HepG2 (cell line): ENCODE measurements at regions not wholly inside any gene's neighbourhood (a gene's known extent, or its start where the extent isn't known, plus 50 kb on each side); places are given as distances from the start of the nearest gene placed in this dataset.

Experiments used
- ATAC-seq: fragments of 200-7000 bp; cut with Tn5 transposase; 3 replicates; pipeline ENCODE4 v1.9.1; 2020; ENCODE audit warnings: mild to moderate bottlenecking, moderate library complexity
- BruUV-seq: library from RNA; stranded (reverse); fragments of 400-500 nt; replicated peaks from 2 replicates; lab custom pipeline; 2021; lab: Mats Ljungman, UMichigan
- CTCF ChIA-PET: fragments of 300-600 bp; formaldehyde crosslinking; extraction: SDS; loops from one replicate; lab custom pipeline; 2021; ENCODE audit warnings: low total read pairs, inconsistent platforms, low intra/inter-chr PET ratio; lab: Yijun Ruan, JAX
- POLR2A ChIA-PET: fragments of 350-600 bp; sonication (Branson Sonifier 250); formaldehyde crosslinking; loops from one replicate; lab custom pipeline; 2020; ENCODE audit warnings: antibody characterized with exemption, inconsistent platforms; lab: Yijun Ruan, JAX
- DNase-seq: peaks from one replicate; pipeline ENCODE4 v3.0.0-alpha.2; 2015; ENCODE audit warnings: low spot score
- FAIRE-seq: peaks from 3 replicates; lab custom pipeline; 2011; peaks lifted over from hg19 to GRCh38; lab: Jason Lieb, UNC
- H2AFZ ChIP-seq: one replicate; pipeline ENCODE4 v1.6.1; 2011; ENCODE audit warnings: low read length, inconsistent platforms
- H3K27ac ChIP-seq: fragments of 300-600 bp; 3 replicates; pipeline ENCODE4 v1.8.0; 2011; ENCODE audit warnings: mixed run types, mild to moderate bottlenecking, mixed read lengths, low read length, inconsistent platforms; ENCODE audit not compliant: insufficient read depth; ENCODE audit errors: extremely low read length
- H3K27me3 ChIP-seq, 2 experiments: fragments of 200-600 bp in 1 of 2; 2 replicates in 1 of 2; 3 replicates in 1 of 2; pipeline versions ENCODE4 v1.6.0 to v1.8.0; 2011; ENCODE audit warnings: low read length in 2 of 2, mild to moderate bottlenecking in 2 of 2, moderate library complexity in 2 of 2, inconsistent platforms in 1 of 2; ENCODE audit not compliant: insufficient read depth in 2 of 2, control insufficient read depth in 1 of 2
- H3K36me3 ChIP-seq, 2 experiments: fragments of 200-600 bp in 1 of 2; replicated peaks in 1 of 2; 2 replicates in 1 of 2; 3 replicates in 1 of 2; pipeline versions ENCODE4 v1.5.1 to v1.8.0; 2011; ENCODE audit warnings: low read length in 2 of 2, inconsistent platforms in 1 of 2; ENCODE audit not compliant: insufficient read depth in 2 of 2, control insufficient read depth in 1 of 2
- H3K4me1 ChIP-seq: 2 replicates; pipeline ENCODE4 v1.5.1; 2012; ENCODE audit warnings: low read length, inconsistent platforms; ENCODE audit not compliant: insufficient read depth
- H3K4me2 ChIP-seq: 2 replicates; pipeline ENCODE4 v1.6.0; 2011; ENCODE audit warnings: low read depth, low read length, inconsistent platforms
- H3K4me3 ChIP-seq, 3 experiments: fragments of 200-600 bp in 1 of 3; sonication (generic), shearing (Covaris generic) in 1 of 3; replicated peaks in 1 of 3; 2 replicates each; pipeline ENCODE4 v1.5.1; 2011 to 2016; ENCODE audit warnings: low read length in 3 of 3, inconsistent platforms in 2 of 3, low read depth in 2 of 3, mild to moderate bottlenecking in 2 of 3, control low read depth in 1 of 3, mixed read lengths in 1 of 3; ENCODE audit not compliant: insufficient read depth in 1 of 3
- H3K79me2 ChIP-seq: one replicate; pipeline ENCODE4 v1.6.1; 2011; ENCODE audit warnings: low read length, inconsistent platforms; ENCODE audit not compliant: insufficient read depth
- H3K9ac ChIP-seq: 2 replicates; pipeline ENCODE4 v1.6.0; 2011; ENCODE audit warnings: mild to moderate bottlenecking, low read depth, low read length, inconsistent platforms; ENCODE audit not compliant: insufficient read depth
- H3K9me3 ChIP-seq: 2 replicates; pipeline ENCODE4 v1.5.1; 2012; ENCODE audit warnings: mild to moderate bottlenecking, low read length
- H4K20me1 ChIP-seq: 2 replicates; pipeline ENCODE4 v1.6.0; 2011; ENCODE audit warnings: inconsistent platforms, mild to moderate bottlenecking, low read length, moderate library complexity; ENCODE audit not compliant: insufficient read depth
- KDM6A ChIP-seq: IDR thresholded peaks from 2 replicates; pipeline ENCODE4 v1.6.1; 2016; ENCODE audit warnings: low read depth
- POLR2AphosphoS5 ChIP-seq: IDR thresholded peaks from 2 replicates; pipeline ENCODE4 v1.6.1; 2012; ENCODE audit warnings: low read depth, low read length
- SCMH1 ChIP-seq: sonication (generic); formaldehyde crosslinking; IDR thresholded peaks from 2 replicates; pipeline ENCODE4 v1.9.0; 2021; ENCODE audit warnings: missing genetic modification reagents, mild to moderate bottlenecking, borderline replicate concordance
- SP2 ChIP-seq: sonication (generic); formaldehyde crosslinking; IDR thresholded peaks from 2 replicates; pipeline ENCODE4 v1.5.1; 2020; ENCODE audit warnings: mild to moderate bottlenecking, missing genetic modification reagents
- TOE1 ChIP-seq: sonication (generic); formaldehyde crosslinking; IDR thresholded peaks from 2 replicates; pipeline ENCODE4 v1.4.0; 2020; ENCODE audit warnings: mild to moderate bottlenecking, missing genetic modification reagents
- ZNF383 ChIP-seq: sonication (generic); formaldehyde crosslinking; IDR thresholded peaks from 2 replicates; pipeline ENCODE4 v1.4.0; 2020; ENCODE audit warnings: missing genetic modification reagents, mild to moderate bottlenecking, borderline replicate concordance
- ZNF547 ChIP-seq: sonication (generic); formaldehyde crosslinking; IDR thresholded peaks from 2 replicates; pipeline ENCODE4 v1.5.1; 2020; ENCODE audit warnings: mild to moderate bottlenecking, missing genetic modification reagents
- ZNF670 ChIP-seq: sonication (generic); formaldehyde crosslinking; IDR thresholded peaks from 2 replicates; pipeline ENCODE4 v1.8.0; 2022; ENCODE audit warnings: mild to moderate bottlenecking, missing genetic modification reagents, borderline replicate concordance
- WGBS: methylation state at CpG from one replicate; pipeline ENCODE4 v1.1.6; 2017; ENCODE audit warnings: low lambda C conversion rate; 5-methylcytosine and 5-hydroxymethylcytosine counted together
- in situ Hi-C: cut with HindIII; loops from 2 replicates; pipeline ENCODE4 v1.10.0; 2017; ENCODE audit warnings: low pct_unique_long_range_greater_than_20kb; ENCODE audit not compliant: extremely low pct_ligation_motif_present
- intact Hi-C: fragments of 100-400 bp; cut with micrococcal nuclease; formaldehyde crosslinking; loops from one replicate; pipeline ENCODE4 v1.10.0; 2022; ENCODE audit not compliant: unreplicated experiment
- TF ChIP-seq, protein P1 (sequence below): sonication (generic); formaldehyde crosslinking; IDR thresholded peaks from 2 replicates; pipeline ENCODE4 v1.4.0; 2020; ENCODE audit warnings: missing genetic modification reagents, borderline replicate concordance
- TF ChIP-seq, protein P2 (sequence below): sonication (generic); formaldehyde crosslinking; IDR thresholded peaks from 2 replicates; pipeline ENCODE4 v1.4.0; 2020; ENCODE audit warnings: missing genetic modification reagents, borderline replicate concordance
- TF ChIP-seq, protein P3 (sequence below): fragments of 450-650 bp; IDR thresholded peaks from 2 replicates; pipeline ENCODE4 v1.6.1; 2017; ENCODE audit warnings: mild to moderate bottlenecking
- TF ChIP-seq, protein P4 (sequence below): fragments of 450-650 bp; IDR thresholded peaks from 2 replicates; pipeline ENCODE4 v1.6.1; 2017
- TF ChIP-seq, protein P5 (sequence below): sonication (generic); formaldehyde crosslinking; IDR thresholded peaks from 2 replicates; pipeline ENCODE4 v1.5.1; 2020; ENCODE audit warnings: missing genetic modification reagents, mild to moderate bottlenecking, borderline replicate concordance

DNA sequence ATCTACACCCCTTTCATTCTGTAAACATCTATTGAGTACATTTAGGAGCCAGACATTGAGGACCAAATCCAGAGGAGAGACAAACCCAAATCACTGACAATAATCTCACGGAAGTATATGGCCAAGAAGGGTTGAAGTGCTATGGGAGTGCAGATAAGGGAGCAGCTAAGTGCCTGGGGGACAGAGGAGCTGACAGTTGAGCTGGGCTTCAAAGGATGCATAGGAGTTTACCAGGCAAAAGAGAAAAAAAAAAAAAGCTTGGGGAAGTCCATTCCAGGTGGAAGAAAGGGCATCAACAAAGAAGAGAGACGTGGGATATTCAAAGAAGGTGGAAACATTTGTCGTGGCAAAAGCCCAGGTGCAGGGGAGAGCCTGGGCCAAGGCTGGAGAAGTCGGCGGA is 60.5 kb upstream of the NANOS1 start:
- ChIA-PET POLR2A (no interaction called here), CTCF (no interaction called here)
- Histone ChIP-seq H3K4me3 (no peak overlapping the region), H3K4me1 (peaks cover 15% of the 10 kb centered on the region), H3K9ac (no peak overlapping the region), H3K9me3 (no peaks in the 10 kb centered on the region; the same call in 1 of the 2 replicates), H2AFZ (no peak overlapping the region), H3K27me3 (peaks cover 1 to 14% of the 10 kb centered on the region in 2 experiments; a peak in 3 of 5 replicates), H3K4me2 (no peak overlapping the region), H4K20me1 (no peaks in the 10 kb centered on the region; the same call in 1 of the 2 replicates), H3K27ac (no peak overlapping the region), H3K36me3 (no peaks in the 10 kb centered on the region), H3K79me2 (no peaks in the 10 kb centered on the region)
- WGBS = 52% methylated on average over 5 of the region's 5 CpGs
- ATAC-seq (no peak), DNase-seq (no peak), FAIRE-seq (no peak)
- intact Hi-C loops = no loop called here
- no TSS peak for BruUV-seq
- in situ Hi-C loops = no loop called here
- TF ChIP-seq ZNF547 = no peak
- no peak for TF ChIP-seq TOE1 (CRISPR knock-in tag)
- TF ChIP-seq KDM6A = no peak
- TF ChIP-seq ZNF670 (CRISPR knock-in tag) = no peak
- no peak for TF ChIP-seq SCMH1 (CRISPR knock-in tag)
- TF ChIP-seq, protein P1, sequence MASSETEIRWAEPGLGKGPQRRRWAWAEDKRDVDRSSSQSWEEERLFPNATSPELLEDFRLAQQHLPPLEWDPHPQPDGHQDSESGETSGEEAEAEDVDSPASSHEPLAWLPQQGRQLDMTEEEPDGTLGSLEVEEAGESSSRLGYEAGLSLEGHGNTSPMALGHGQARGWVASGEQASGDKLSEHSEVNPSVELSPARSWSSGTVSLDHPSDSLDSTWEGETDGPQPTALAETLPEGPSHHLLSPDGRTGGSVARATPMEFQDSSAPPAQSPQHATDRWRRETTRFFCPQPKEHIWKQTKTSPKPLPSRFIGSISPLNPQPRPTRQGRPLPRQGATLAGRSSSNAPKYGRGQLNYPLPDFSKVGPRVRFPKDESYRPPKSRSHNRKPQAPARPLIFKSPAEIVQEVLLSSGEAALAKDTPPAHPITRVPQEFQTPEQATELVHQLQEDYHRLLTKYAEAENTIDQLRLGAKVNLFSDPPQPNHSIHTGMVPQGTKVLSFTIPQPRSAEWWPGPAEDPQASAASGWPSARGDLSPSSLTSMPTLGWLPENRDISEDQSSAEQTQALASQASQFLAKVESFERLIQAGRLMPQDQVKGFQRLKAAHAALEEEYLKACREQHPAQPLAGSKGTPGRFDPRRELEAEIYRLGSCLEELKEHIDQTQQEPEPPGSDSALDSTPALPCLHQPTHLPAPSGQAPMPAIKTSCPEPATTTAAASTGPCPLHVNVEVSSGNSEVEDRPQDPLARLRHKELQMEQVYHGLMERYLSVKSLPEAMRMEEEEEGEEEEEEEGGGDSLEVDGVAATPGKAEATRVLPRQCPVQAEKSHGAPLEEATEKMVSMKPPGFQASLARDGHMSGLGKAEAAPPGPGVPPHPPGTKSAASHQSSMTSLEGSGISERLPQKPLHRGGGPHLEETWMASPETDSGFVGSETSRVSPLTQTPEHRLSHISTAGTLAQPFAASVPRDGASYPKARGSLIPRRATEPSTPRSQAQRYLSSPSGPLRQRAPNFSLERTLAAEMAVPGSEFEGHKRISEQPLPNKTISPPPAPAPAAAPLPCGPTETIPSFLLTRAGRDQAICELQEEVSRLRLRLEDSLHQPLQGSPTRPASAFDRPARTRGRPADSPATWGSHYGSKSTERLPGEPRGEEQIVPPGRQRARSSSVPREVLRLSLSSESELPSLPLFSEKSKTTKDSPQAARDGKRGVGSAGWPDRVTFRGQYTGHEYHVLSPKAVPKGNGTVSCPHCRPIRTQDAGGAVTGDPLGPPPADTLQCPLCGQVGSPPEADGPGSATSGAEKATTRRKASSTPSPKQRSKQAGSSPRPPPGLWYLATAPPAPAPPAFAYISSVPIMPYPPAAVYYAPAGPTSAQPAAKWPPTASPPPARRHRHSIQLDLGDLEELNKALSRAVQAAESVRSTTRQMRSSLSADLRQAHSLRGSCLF (CRISPR knock-in tag) = no peak
- no peak for TF ChIP-seq ZNF383 (CRISPR knock-in tag)
- TF ChIP-seq, protein P2, sequence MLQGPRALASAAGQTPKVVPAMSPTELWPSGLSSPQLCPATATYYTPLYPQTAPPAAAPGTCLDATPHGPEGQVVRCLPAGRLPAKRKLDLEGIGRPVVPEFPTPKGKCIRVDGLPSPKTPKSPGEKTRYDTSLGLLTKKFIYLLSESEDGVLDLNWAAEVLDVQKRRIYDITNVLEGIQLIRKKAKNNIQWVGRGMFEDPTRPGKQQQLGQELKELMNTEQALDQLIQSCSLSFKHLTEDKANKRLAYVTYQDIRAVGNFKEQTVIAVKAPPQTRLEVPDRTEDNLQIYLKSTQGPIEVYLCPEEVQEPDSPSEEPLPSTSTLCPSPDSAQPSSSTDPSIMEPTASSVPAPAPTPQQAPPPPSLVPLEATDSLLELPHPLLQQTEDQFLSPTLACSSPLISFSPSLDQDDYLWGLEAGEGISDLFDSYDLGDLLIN (CRISPR knock-in tag) = no peak
- TF ChIP-seq, protein P3, sequence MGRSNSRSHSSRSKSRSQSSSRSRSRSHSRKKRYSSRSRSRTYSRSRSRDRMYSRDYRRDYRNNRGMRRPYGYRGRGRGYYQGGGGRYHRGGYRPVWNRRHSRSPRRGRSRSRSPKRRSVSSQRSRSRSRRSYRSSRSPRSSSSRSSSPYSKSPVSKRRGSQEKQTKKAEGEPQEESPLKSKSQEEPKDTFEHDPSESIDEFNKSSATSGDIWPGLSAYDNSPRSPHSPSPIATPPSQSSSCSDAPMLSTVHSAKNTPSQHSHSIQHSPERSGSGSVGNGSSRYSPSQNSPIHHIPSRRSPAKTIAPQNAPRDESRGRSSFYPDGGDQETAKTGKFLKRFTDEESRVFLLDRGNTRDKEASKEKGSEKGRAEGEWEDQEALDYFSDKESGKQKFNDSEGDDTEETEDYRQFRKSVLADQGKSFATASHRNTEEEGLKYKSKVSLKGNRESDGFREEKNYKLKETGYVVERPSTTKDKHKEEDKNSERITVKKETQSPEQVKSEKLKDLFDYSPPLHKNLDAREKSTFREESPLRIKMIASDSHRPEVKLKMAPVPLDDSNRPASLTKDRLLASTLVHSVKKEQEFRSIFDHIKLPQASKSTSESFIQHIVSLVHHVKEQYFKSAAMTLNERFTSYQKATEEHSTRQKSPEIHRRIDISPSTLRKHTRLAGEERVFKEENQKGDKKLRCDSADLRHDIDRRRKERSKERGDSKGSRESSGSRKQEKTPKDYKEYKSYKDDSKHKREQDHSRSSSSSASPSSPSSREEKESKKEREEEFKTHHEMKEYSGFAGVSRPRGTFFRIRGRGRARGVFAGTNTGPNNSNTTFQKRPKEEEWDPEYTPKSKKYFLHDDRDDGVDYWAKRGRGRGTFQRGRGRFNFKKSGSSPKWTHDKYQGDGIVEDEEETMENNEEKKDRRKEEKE = no peak
- TF ChIP-seq SP2 (CRISPR knock-in tag) = no peak
- no peak for TF ChIP-seq POLR2AphosphoS5
- TF ChIP-seq, protein P4, sequence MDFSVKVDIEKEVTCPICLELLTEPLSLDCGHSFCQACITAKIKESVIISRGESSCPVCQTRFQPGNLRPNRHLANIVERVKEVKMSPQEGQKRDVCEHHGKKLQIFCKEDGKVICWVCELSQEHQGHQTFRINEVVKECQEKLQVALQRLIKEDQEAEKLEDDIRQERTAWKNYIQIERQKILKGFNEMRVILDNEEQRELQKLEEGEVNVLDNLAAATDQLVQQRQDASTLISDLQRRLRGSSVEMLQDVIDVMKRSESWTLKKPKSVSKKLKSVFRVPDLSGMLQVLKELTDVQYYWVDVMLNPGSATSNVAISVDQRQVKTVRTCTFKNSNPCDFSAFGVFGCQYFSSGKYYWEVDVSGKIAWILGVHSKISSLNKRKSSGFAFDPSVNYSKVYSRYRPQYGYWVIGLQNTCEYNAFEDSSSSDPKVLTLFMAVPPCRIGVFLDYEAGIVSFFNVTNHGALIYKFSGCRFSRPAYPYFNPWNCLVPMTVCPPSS = no peak
- TF ChIP-seq, protein P5, sequence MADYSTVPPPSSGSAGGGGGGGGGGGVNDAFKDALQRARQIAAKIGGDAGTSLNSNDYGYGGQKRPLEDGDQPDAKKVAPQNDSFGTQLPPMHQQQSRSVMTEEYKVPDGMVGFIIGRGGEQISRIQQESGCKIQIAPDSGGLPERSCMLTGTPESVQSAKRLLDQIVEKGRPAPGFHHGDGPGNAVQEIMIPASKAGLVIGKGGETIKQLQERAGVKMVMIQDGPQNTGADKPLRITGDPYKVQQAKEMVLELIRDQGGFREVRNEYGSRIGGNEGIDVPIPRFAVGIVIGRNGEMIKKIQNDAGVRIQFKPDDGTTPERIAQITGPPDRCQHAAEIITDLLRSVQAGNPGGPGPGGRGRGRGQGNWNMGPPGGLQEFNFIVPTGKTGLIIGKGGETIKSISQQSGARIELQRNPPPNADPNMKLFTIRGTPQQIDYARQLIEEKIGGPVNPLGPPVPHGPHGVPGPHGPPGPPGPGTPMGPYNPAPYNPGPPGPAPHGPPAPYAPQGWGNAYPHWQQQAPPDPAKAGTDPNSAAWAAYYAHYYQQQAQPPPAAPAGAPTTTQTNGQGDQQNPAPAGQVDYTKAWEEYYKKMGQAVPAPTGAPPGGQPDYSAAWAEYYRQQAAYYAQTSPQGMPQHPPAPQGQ (CRISPR knock-in tag) = no peak
